PC-3 (cell line): ENCODE measurements at regions not wholly inside any gene's neighbourhood (a gene's known extent, or its start where the extent isn't known, plus 50 kb on each side); places are given as distances from the start of the nearest gene placed in this dataset.

ENCODE experiments used
- ATAC-seq: fragments of 200-7000 bp; cut with Tn5 transposase; 2 replicates; pipeline ENCODE4 v1.9.1; 2020; ENCODE audit warnings: mild to moderate bottlenecking, moderate library complexity
- BruUV-seq: library from RNA; stranded (reverse); fragments of 400-500 nt; replicated peaks from 2 replicates; lab custom pipeline; 2021; lab: Mats Ljungman, UMichigan
- CTCF ChIA-PET: fragments of 300-600 bp; sonication (Branson Sonifier 250); formaldehyde crosslinking; loops from one replicate; lab custom pipeline; 2022; ENCODE audit warnings: antibody characterized with exemption; lab: Charles Lee
- POLR2A ChIA-PET: fragments of 300-600 bp; sonication (Branson Sonifier 250); formaldehyde crosslinking; loops from one replicate; lab custom pipeline; 2022; ENCODE audit warnings: antibody characterized with exemption; ENCODE audit not compliant: unreplicated experiment; lab: Charles Lee
- DNase-seq: peaks from one replicate; pipeline ENCODE4 v3.0.0-alpha.2; 2015
- H2AFZ ChIP-seq: fragments of 300-600 bp; sonication (generic); 2 replicates; pipeline ENCODE4 v1.6.0; 2016; ENCODE audit warnings: antibody characterized with exemption, low read length
- H3F3A ChIP-seq: fragments of 300-600 bp; sonication (generic); one replicate; pipeline ENCODE4 v1.6.0; 2017; ENCODE audit warnings: antibody characterized with exemption, low read length, control low read depth, mild to moderate bottlenecking; ENCODE audit not compliant: unreplicated experiment
- H3K27ac ChIP-seq: fragments of 300-600 bp; sonication (generic); 2 replicates; pipeline ENCODE4 v1.5.1; 2016; ENCODE audit warnings: mild to moderate bottlenecking, low read length
- H3K27me3 ChIP-seq: fragments of 300-600 bp; sonication (generic); 2 replicates; pipeline ENCODE4 v1.6.1; 2016; ENCODE audit warnings: low read length, mixed read lengths
- H3K36me3 ChIP-seq: fragments of 300-600 bp; sonication (generic); 2 replicates; pipeline ENCODE4 v1.6.1; 2016; ENCODE audit warnings: low read depth, mixed run types, low read length, mixed read lengths
- H3K4me1 ChIP-seq: fragments of 300-600 bp; sonication (generic); 2 replicates; pipeline ENCODE4 v1.5.1; 2016; ENCODE audit warnings: low read length; ENCODE audit not compliant: insufficient read depth
- H3K4me2 ChIP-seq: fragments of 300-600 bp; sonication (generic); 2 replicates; pipeline ENCODE4 v1.6.0; 2016; ENCODE audit warnings: low read length
- H3K4me3 ChIP-seq: fragments of 300-600 bp; sonication (generic); 2 replicates; pipeline ENCODE4 v1.5.1; 2016; ENCODE audit warnings: mild to moderate bottlenecking, low read length, mixed read lengths
- H3K79me2 ChIP-seq: fragments of 300-600 bp; sonication (generic); 2 replicates; pipeline ENCODE4 v1.6.1; 2017; ENCODE audit warnings: low read length, mixed read lengths
- H3K9ac ChIP-seq: fragments of 300-600 bp; sonication (generic); 2 replicates; pipeline ENCODE4 v1.6.0; 2016; ENCODE audit warnings: mild to moderate bottlenecking, low read length
- H3K9me2 ChIP-seq: fragments of 300-600 bp; sonication (generic); replicated peaks from 2 replicates; pipeline ENCODE4 v1.6.1; 2016; ENCODE audit warnings: mixed run types, low read length, mixed read lengths
- H3K9me3 ChIP-seq: fragments of 300-600 bp; sonication (generic); 2 replicates; pipeline ENCODE4 v1.6.1; 2016; ENCODE audit warnings: low read length, mixed read lengths
- H4K20me1 ChIP-seq: fragments of 300-600 bp; sonication (generic); 2 replicates; pipeline ENCODE4 v1.6.1; 2016; ENCODE audit warnings: low read length, mixed read lengths
- EZH2 ChIP-seq: fragments of 300-600 bp; sonication (generic); IDR thresholded peaks from one replicate; pipeline ENCODE4 v1.6.1; 2017; ENCODE audit warnings: antibody characterized with exemption, mild to moderate bottlenecking, low read length; ENCODE audit not compliant: unreplicated experiment
- EZH2phosphoT487 ChIP-seq: fragments of 300-600 bp; sonication (generic); IDR thresholded peaks from 2 replicates; pipeline ENCODE4 v1.6.1; 2018; ENCODE audit warnings: mild to moderate bottlenecking, antibody characterized with exemption, low read length, borderline replicate concordance
- intact Hi-C: fragments of 100-400 bp; cut with micrococcal nuclease; formaldehyde crosslinking; loops from 2 replicates; pipeline ENCODE4 v1.9.0; 2023
- TF ChIP-seq, protein P1 (sequence below): fragments of 300-600 bp; sonication (generic); conservative IDR thresholded peaks from 2 replicates; pipeline ENCODE4 v1.5.1; 2017; ENCODE audit warnings: antibody characterized with exemption, low read depth, mild to moderate bottlenecking, low read length

GRCh38 chr4:129682586-129682985 lies 586.6 kb downstream of the C4orf33 start:
- no peak for TF ChIP-seq EZH2phosphoT487
- TF ChIP-seq, protein P1, sequence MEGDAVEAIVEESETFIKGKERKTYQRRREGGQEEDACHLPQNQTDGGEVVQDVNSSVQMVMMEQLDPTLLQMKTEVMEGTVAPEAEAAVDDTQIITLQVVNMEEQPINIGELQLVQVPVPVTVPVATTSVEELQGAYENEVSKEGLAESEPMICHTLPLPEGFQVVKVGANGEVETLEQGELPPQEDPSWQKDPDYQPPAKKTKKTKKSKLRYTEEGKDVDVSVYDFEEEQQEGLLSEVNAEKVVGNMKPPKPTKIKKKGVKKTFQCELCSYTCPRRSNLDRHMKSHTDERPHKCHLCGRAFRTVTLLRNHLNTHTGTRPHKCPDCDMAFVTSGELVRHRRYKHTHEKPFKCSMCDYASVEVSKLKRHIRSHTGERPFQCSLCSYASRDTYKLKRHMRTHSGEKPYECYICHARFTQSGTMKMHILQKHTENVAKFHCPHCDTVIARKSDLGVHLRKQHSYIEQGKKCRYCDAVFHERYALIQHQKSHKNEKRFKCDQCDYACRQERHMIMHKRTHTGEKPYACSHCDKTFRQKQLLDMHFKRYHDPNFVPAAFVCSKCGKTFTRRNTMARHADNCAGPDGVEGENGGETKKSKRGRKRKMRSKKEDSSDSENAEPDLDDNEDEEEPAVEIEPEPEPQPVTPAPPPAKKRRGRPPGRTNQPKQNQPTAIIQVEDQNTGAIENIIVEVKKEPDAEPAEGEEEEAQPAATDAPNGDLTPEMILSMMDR = no peak
- no peak for TF ChIP-seq EZH2
- H3K36me3 ChIP-seq = no peaks in the 10 kb centered on the region
- no peaks in the 10 kb centered on the region for H3K27me3 ChIP-seq
- no peaks in the 10 kb centered on the region for H3F3A ChIP-seq
- no peaks in the 10 kb centered on the region for H3K9me3 ChIP-seq
- DNase-seq (no peak), ATAC-seq (no peak)
- H3K4me1 ChIP-seq = no peaks in the 10 kb centered on the region
- H3K27ac ChIP-seq = no peak overlapping the region
- H3K79me2 ChIP-seq = no peaks in the 10 kb centered on the region
- ChIA-PET POLR2A (no interaction called here), CTCF (no interaction called here)
- BruUV-seq = no TSS peak
- no peaks in the 10 kb centered on the region for H3K9me2 ChIP-seq
- no peak overlapping the region for H3K4me2 ChIP-seq
- H4K20me1 ChIP-seq = no peaks in the 10 kb centered on the region
- H2AFZ ChIP-seq = no peak overlapping the region
- intact Hi-C loops = no loop called here
- no peak overlapping the region for H3K9ac ChIP-seq
- no peak overlapping the region for H3K4me3 ChIP-seq

GRCh38 chr4:129707949-129708348 lies 612.0 kb downstream of the C4orf33 start:
- POLR2A ChIA-PET = no interaction called here
- Histone ChIP-seq H3K4me3 (no peak overlapping the region), H3K4me2 (no peak overlapping the region), H3K9ac (no peak overlapping the region), H3K27me3 (no peaks in the 10 kb centered on the region), H2AFZ (no peak overlapping the region), H3K36me3 (no peaks in the 10 kb centered on the region), H3F3A (no peaks in the 10 kb centered on the region), H3K4me1 (no peaks in the 10 kb centered on the region), H3K9me3 (no peaks in the 10 kb centered on the region), H3K27ac (no peak overlapping the region), H3K9me2 (no peaks in the 10 kb centered on the region), H3K79me2 (no peaks in the 10 kb centered on the region), H4K20me1 (no peaks in the 10 kb centered on the region)
- TF ChIP-seq EZH2phosphoT487 = no peak
- no peak for TF ChIP-seq EZH2
- TF ChIP-seq, protein P1 = no peak
- intact Hi-C loops = no loop called here
- ATAC-seq (no peak), DNase-seq (no peak)
- CTCF ChIA-PET = no interaction called here
- BruUV-seq = no TSS peak

GRCh38 chr4:129708784-129709183 lies 612.8 kb downstream of the C4orf33 start:
- H3F3A ChIP-seq = no peaks in the 10 kb centered on the region
- BruUV-seq = no TSS peak
- H4K20me1 ChIP-seq = no peaks in the 10 kb centered on the region
- no peak overlapping the region for H3K4me3 ChIP-seq
- no peaks in the 10 kb centered on the region for H3K36me3 ChIP-seq
- H3K9me3 ChIP-seq = no peaks in the 10 kb centered on the region
- H3K79me2 ChIP-seq = no peaks in the 10 kb centered on the region
- H3K9ac ChIP-seq = no peak overlapping the region
- no peak overlapping the region for H2AFZ ChIP-seq
- H3K9me2 ChIP-seq = no peaks in the 10 kb centered on the region
- H3K4me2 ChIP-seq = no peak overlapping the region
- H3K4me1 ChIP-seq = no peaks in the 10 kb centered on the region
- intact Hi-C loops = no loop called here
- ChIA-PET CTCF (no interaction called here), POLR2A (no interaction called here)
- no peak overlapping the region for H3K27ac ChIP-seq
- no peaks in the 10 kb centered on the region for H3K27me3 ChIP-seq
- ATAC-seq (no peak), DNase-seq (no peak)
- TF ChIP-seq, protein P1 = no peak
- TF ChIP-seq EZH2 = no peak
- TF ChIP-seq EZH2phosphoT487 = no peak
